Suprapubic skin (tissue), 4 donors: ENCODE measurements at regions not wholly inside any gene's neighbourhood (a gene's known extent, or its start where the extent isn't known, plus 50 kb on each side); places are given as distances from the start of the nearest gene placed in this dataset.

Source experiments
- DNase-seq, 2 donors: peaks; one replicate each; pipeline ENCODE4 v3.0.0-alpha.2; 2019; ENCODE audit warnings: low spot score in 2 of 2
- H3K27ac ChIP-seq: fragments of 200-600 bp; sonication (generic); one replicate; pipeline ENCODE4 v1.5.1; 2019
- H3K27me3 ChIP-seq: fragments of 200-600 bp; sonication (generic); one replicate; pipeline ENCODE4 v1.5.1; 2019
- H3K36me3 ChIP-seq: fragments of 200-600 bp; sonication (generic); one replicate; pipeline ENCODE4 v1.5.1; 2019
- H3K4me1 ChIP-seq: fragments of 200-600 bp; sonication (generic); one replicate; pipeline ENCODE4 v1.5.1; 2019
- H3K4me3 ChIP-seq: fragments of 200-600 bp; sonication (generic); one replicate; pipeline ENCODE4 v1.5.1; 2019; ENCODE audit warnings: mild to moderate bottlenecking
- H3K9me3 ChIP-seq: fragments of 200-600 bp; sonication (generic); one replicate; pipeline ENCODE4 v1.5.1; 2019
- CTCF ChIP-seq, 2 donors: fragments of 200-600 bp in 1 of 2; fragments of 450-650 bp in 1 of 2; sonication (generic) in 1 of 2; IDR thresholded peaks; one replicate each; pipeline ENCODE4 v1.5.1; 2016 to 2019; ENCODE audit warnings: antibody characterized with exemption in 2 of 2, mild to moderate bottlenecking in 1 of 2, moderate library complexity in 1 of 2
- EP300 ChIP-seq: sonication (generic); formaldehyde crosslinking; IDR thresholded peaks from one replicate; pipeline ENCODE4 v1.6.1; 2017; ENCODE audit warnings: antibody characterized with exemption
- POLR2A ChIP-seq, 2 donors: fragments of 450-650 bp; IDR thresholded peaks; one replicate each; pipeline ENCODE4 v1.6.1; 2017; ENCODE audit warnings: antibody characterized with exemption in 2 of 2, mild to moderate bottlenecking in 2 of 2, moderate library complexity in 2 of 2
- POLR2AphosphoS5 ChIP-seq, 3 donors: sonication (generic); formaldehyde crosslinking; IDR thresholded peaks; one replicate each; pipeline ENCODE4 v1.6.1; 2017; ENCODE audit warnings: antibody characterized with exemption in 3 of 3
- WGBS: methylation state at CpG from one replicate; pipeline ENCODE4 v1.1.5; 2018; 5-methylcytosine and 5-hydroxymethylcytosine counted together

- H3K27me3 ChIP-seq = peaks cover 5% of the 10 kb centered on the region
- H3K9me3 ChIP-seq = no peaks in the 10 kb centered on the region
- no peak overlapping the region for H3K4me3 ChIP-seq
- DNase-seq = no peak
- H3K4me1 ChIP-seq = no peaks in the 10 kb centered on the region
- WGBS = 88% methylated on average over 10 of the region's 10 CpGs
- no peaks in the 10 kb centered on the region for H3K36me3 ChIP-seq
- no peak overlapping the region for H3K27ac ChIP-seq
- no peak for TF ChIP-seq POLR2AphosphoS5 (IDR thresholded peaks at IDR 0.05)
- TF ChIP-seq POLR2A (IDR thresholded peaks at IDR 0.05) = no peak
- no peak for TF ChIP-seq CTCF (IDR thresholded peaks at IDR 0.05)
- no peak for TF ChIP-seq EP300
These were observed 149.5 kb upstream of the SALL3 start for GRCh38 chr18:78830161-78830560.

- Histone ChIP-seq H3K4me1 (no peaks in the 10 kb centered on the region), H3K9me3 (no peaks in the 10 kb centered on the region), H3K27ac (no peak overlapping the region), H3K27me3 (peaks cover 5% of the 10 kb centered on the region), H3K4me3 (no peak overlapping the region), H3K36me3 (no peaks in the 10 kb centered on the region)
- DNase-seq = no peak
- TF ChIP-seq POLR2AphosphoS5 (IDR thresholded peaks at IDR 0.05) (no peak), EP300 (no peak), POLR2A (IDR thresholded peaks at IDR 0.05) (no peak), CTCF (IDR thresholded peaks at IDR 0.05) (no peak)
- WGBS = 54% methylated on average over 11 of the region's 11 CpGs
These were observed 148.8 kb upstream of the SALL3 start for GRCh38 chr18:78830826-78831225.

- H3K4me3 ChIP-seq = no peak overlapping the region
- no peaks in the 10 kb centered on the region for H3K4me1 ChIP-seq
- H3K27me3 ChIP-seq = peaks cover 2% of the 10 kb centered on the region
- H3K27ac ChIP-seq = no peak overlapping the region
- no peak for TF ChIP-seq CTCF (IDR thresholded peaks at IDR 0.05)
- no peak for TF ChIP-seq POLR2A (IDR thresholded peaks at IDR 0.05)
- TF ChIP-seq EP300 = no peak
- no peak for TF ChIP-seq POLR2AphosphoS5 (IDR thresholded peaks at IDR 0.05)
- no peaks in the 10 kb centered on the region for H3K36me3 ChIP-seq
- no peaks in the 10 kb centered on the region for H3K9me3 ChIP-seq
- WGBS = 33% methylated on average over 3 of the region's 3 CpGs
- no peak for DNase-seq
These were observed 148.0 kb upstream of the SALL3 start for GRCh38 chr18:78831603-78832002.

GRCh38 chr18:78833833-78834232 lies 145.8 kb upstream of the SALL3 start:
- DNase-seq = no peak
- Histone ChIP-seq H3K36me3 (no peaks in the 10 kb centered on the region), H3K4me3 (no peak overlapping the region), H3K27me3 (no peaks in the 10 kb centered on the region), H3K27ac (no peak overlapping the region), H3K4me1 (no peaks in the 10 kb centered on the region), H3K9me3 (no peaks in the 10 kb centered on the region)
- TF ChIP-seq POLR2AphosphoS5 (IDR thresholded peaks at IDR 0.05) (no peak), CTCF (IDR thresholded peaks at IDR 0.05) (no peak), EP300 (no peak), POLR2A (IDR thresholded peaks at IDR 0.05) (no peak)
- 81% methylated on average over 11 of the region's 11 CpGs for WGBS

- TF ChIP-seq POLR2AphosphoS5 (IDR thresholded peaks at IDR 0.05) = no peak
- no peak for TF ChIP-seq POLR2A (IDR thresholded peaks at IDR 0.05)
- no peak for TF ChIP-seq CTCF (IDR thresholded peaks at IDR 0.05)
- TF ChIP-seq EP300 = no peak
- no peak for DNase-seq
- H3K4me3 ChIP-seq = no peak overlapping the region
- no peaks in the 10 kb centered on the region for H3K27me3 ChIP-seq
- no peaks in the 10 kb centered on the region for H3K9me3 ChIP-seq
- WGBS = 89% methylated on average over 6 of the region's 6 CpGs
- no peaks in the 10 kb centered on the region for H3K4me1 ChIP-seq
- H3K27ac ChIP-seq = no peak overlapping the region
- no peaks in the 10 kb centered on the region for H3K36me3 ChIP-seq
These were observed 142.8 kb upstream of the SALL3 start for GRCh38 chr18:78836838-78837237.
